Neural cell (in vitro differentiated cells): ENCODE measurements at regions not wholly inside any gene's neighbourhood (a gene's known extent, or its start where the extent isn't known, plus 50 kb on each side); places are given as distances from the start of the nearest gene placed in this dataset.
A peak's percentile ranks its signal among the peaks of the same experiment; 100 is the strongest.

ENCODE experiments used
- H2AFZ ChIP-seq: fragments of 200-600, 300-800 bp; sonication (generic), shearing (Covaris generic); 2 replicates; pipeline ENCODE4 v1.6.0; 2014; ENCODE audit warnings: low read depth, mild to moderate bottlenecking, antibody characterized with exemption, low read length, moderate library complexity
- H3F3A ChIP-seq: fragments of 200-600 bp; shearing (Covaris generic); 2 replicates; pipeline ENCODE4 v1.6.1; 2016; ENCODE audit warnings: mild to moderate bottlenecking, moderate library complexity, mixed read lengths, antibody characterized with exemption, low read length; ENCODE audit not compliant: insufficient read depth, poor library complexity, severe bottlenecking
- H3K27ac ChIP-seq: fragments of 200-600, 300-800 bp; sonication (generic), shearing (Covaris generic); 2 replicates; pipeline ENCODE4 v1.5.1; 2014; ENCODE audit warnings: mild to moderate bottlenecking, low read length, moderate library complexity
- H3K27me3 ChIP-seq: fragments of 300-800, 200-600 bp; sonication (generic), shearing (Covaris generic); 2 replicates; pipeline ENCODE4 v1.6.0; 2014; ENCODE audit warnings: mild to moderate bottlenecking, low read depth, low read length, moderate library complexity; ENCODE audit not compliant: insufficient read depth
- H3K36me3 ChIP-seq: fragments of 300-800, 200-600 bp; sonication (generic), shearing (Covaris generic); 2 replicates; pipeline ENCODE4 v1.5.1; 2014; ENCODE audit warnings: mild to moderate bottlenecking, antibody characterized with exemption, low read length, moderate library complexity; ENCODE audit not compliant: insufficient read depth
- H3K4me2 ChIP-seq: fragments of 300-800, 200-600 bp; sonication (generic), shearing (Covaris generic); 2 replicates; pipeline ENCODE4 v1.6.0; 2014; ENCODE audit warnings: mild to moderate bottlenecking, low read length
- H3K4me3 ChIP-seq: fragments of 300-800, 200-600 bp; sonication (generic), shearing (Covaris generic); 2 replicates; pipeline ENCODE4 v1.5.1; 2014; ENCODE audit warnings: mild to moderate bottlenecking, low read length, moderate library complexity
- H3K79me2 ChIP-seq: fragments of 200-600 bp; shearing (Covaris generic); replicated peaks from 2 replicates; pipeline ENCODE4 v1.6.0; 2014; ENCODE audit warnings: mild to moderate bottlenecking, low read length, moderate library complexity; ENCODE audit not compliant: insufficient read depth
- H3K9ac ChIP-seq: fragments of 300-800, 200-600 bp; sonication (generic), shearing (Covaris generic); 2 replicates; pipeline ENCODE4 v1.6.1; 2016; ENCODE audit warnings: mild to moderate bottlenecking, low read length, mixed read lengths
- H3K9me2 ChIP-seq: fragments of 200-600 bp; shearing (Covaris generic); 2 replicates; pipeline ENCODE4 v1.6.1; 2016; ENCODE audit warnings: mild to moderate bottlenecking, low read length, mixed read lengths; ENCODE audit not compliant: insufficient read depth
- H3K9me3 ChIP-seq: fragments of 200-600, 300-800 bp; sonication (generic), shearing (Covaris generic); 2 replicates; pipeline ENCODE4 v1.6.1; 2016; ENCODE audit warnings: mild to moderate bottlenecking, mixed run types, low read length, moderate library complexity, mixed read lengths
- H4K20me1 ChIP-seq: fragments of 200-600 bp; shearing (Covaris generic); 2 replicates; pipeline ENCODE4 v1.6.1; 2016; ENCODE audit warnings: mild to moderate bottlenecking, mixed run types; ENCODE audit not compliant: insufficient read depth
- EP300 ChIP-seq: fragments of 450-650 bp; conservative IDR thresholded peaks from 2 replicates; pipeline ENCODE4 v1.6.1; 2014; ENCODE audit warnings: antibody characterized with exemption, mild to moderate bottlenecking, moderate library complexity; ENCODE audit not compliant: poor library complexity, severe bottlenecking
- EZH2 ChIP-seq: fragments of 200-600, 300-800 bp; shearing (Covaris generic), sonication (generic); IDR thresholded peaks from 2 replicates; pipeline ENCODE4 v1.6.1; 2014; ENCODE audit warnings: antibody characterized with exemption, low read length, borderline replicate concordance, mild to moderate bottlenecking; ENCODE audit not compliant: insufficient read depth, poor library complexity, severe bottlenecking
- MXI1 ChIP-seq: fragments of 450-650 bp; conservative IDR thresholded peaks from 2 replicates; pipeline ENCODE4 v1.6.1; 2014; ENCODE audit warnings: antibody characterized with exemption, mild to moderate bottlenecking; ENCODE audit not compliant: poor library complexity, severe bottlenecking
- POLR2AphosphoS5 ChIP-seq: IDR thresholded peaks from 2 replicates; pipeline ENCODE4 v1.6.1; 2012
- RAD21 ChIP-seq: fragments of 450-650 bp; conservative IDR thresholded peaks from 2 replicates; pipeline ENCODE4 v1.6.1; 2014; ENCODE audit warnings: antibody characterized with exemption, mild to moderate bottlenecking, moderate library complexity
- SMC3 ChIP-seq: fragments of 450-650 bp; conservative IDR thresholded peaks from 2 replicates; pipeline ENCODE4 v1.6.1; 2014; ENCODE audit warnings: antibody characterized with exemption, mild to moderate bottlenecking, moderate library complexity; ENCODE audit not compliant: poor library complexity
- TAF1 ChIP-seq: IDR thresholded peaks from 2 replicates; pipeline ENCODE4 v1.6.1; 2012; ENCODE audit warnings: low read depth
- TF ChIP-seq, protein P1 (sequence below): IDR thresholded peaks from 2 replicates; pipeline ENCODE4 v1.6.1; 2012; ENCODE audit warnings: borderline replicate concordance
- TF ChIP-seq, protein P2 (sequence below): fragments of 450-650 bp; IDR thresholded peaks from 2 replicates; pipeline ENCODE4 v1.5.1; 2014; ENCODE audit warnings: antibody characterized with exemption, mild to moderate bottlenecking, moderate library complexity; ENCODE audit not compliant: poor library complexity, severe bottlenecking

- no peaks in the 10 kb centered on the region for H3K36me3 ChIP-seq
- H3K27me3 ChIP-seq, result no peaks in the 10 kb centered on the region
- peak overlapping the region; percentile 7 for H3K27ac ChIP-seq
- no peaks in the 10 kb centered on the region for H3K9me3 ChIP-seq
- no peaks in the 10 kb centered on the region for H3K9me2 ChIP-seq
- no peak overlapping the region for H3K4me2 ChIP-seq
- no peaks in the 10 kb centered on the region for H3F3A ChIP-seq
- no peaks in the 10 kb centered on the region for H4K20me1 ChIP-seq
- H3K4me3 ChIP-seq, result no peak overlapping the region
- TF ChIP-seq MXI1 (no peak), EZH2 (no peak), TAF1 (no peak), SMC3 (no peak), EP300 (no peak), POLR2AphosphoS5 (no peak), RAD21 (no peak)
- TF ChIP-seq, protein P1, sequence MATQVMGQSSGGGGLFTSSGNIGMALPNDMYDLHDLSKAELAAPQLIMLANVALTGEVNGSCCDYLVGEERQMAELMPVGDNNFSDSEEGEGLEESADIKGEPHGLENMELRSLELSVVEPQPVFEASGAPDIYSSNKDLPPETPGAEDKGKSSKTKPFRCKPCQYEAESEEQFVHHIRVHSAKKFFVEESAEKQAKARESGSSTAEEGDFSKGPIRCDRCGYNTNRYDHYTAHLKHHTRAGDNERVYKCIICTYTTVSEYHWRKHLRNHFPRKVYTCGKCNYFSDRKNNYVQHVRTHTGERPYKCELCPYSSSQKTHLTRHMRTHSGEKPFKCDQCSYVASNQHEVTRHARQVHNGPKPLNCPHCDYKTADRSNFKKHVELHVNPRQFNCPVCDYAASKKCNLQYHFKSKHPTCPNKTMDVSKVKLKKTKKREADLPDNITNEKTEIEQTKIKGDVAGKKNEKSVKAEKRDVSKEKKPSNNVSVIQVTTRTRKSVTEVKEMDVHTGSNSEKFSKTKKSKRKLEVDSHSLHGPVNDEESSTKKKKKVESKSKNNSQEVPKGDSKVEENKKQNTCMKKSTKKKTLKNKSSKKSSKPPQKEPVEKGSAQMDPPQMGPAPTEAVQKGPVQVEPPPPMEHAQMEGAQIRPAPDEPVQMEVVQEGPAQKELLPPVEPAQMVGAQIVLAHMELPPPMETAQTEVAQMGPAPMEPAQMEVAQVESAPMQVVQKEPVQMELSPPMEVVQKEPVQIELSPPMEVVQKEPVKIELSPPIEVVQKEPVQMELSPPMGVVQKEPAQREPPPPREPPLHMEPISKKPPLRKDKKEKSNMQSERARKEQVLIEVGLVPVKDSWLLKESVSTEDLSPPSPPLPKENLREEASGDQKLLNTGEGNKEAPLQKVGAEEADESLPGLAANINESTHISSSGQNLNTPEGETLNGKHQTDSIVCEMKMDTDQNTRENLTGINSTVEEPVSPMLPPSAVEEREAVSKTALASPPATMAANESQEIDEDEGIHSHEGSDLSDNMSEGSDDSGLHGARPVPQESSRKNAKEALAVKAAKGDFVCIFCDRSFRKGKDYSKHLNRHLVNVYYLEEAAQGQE, result no peak
- TF ChIP-seq, protein P2, sequence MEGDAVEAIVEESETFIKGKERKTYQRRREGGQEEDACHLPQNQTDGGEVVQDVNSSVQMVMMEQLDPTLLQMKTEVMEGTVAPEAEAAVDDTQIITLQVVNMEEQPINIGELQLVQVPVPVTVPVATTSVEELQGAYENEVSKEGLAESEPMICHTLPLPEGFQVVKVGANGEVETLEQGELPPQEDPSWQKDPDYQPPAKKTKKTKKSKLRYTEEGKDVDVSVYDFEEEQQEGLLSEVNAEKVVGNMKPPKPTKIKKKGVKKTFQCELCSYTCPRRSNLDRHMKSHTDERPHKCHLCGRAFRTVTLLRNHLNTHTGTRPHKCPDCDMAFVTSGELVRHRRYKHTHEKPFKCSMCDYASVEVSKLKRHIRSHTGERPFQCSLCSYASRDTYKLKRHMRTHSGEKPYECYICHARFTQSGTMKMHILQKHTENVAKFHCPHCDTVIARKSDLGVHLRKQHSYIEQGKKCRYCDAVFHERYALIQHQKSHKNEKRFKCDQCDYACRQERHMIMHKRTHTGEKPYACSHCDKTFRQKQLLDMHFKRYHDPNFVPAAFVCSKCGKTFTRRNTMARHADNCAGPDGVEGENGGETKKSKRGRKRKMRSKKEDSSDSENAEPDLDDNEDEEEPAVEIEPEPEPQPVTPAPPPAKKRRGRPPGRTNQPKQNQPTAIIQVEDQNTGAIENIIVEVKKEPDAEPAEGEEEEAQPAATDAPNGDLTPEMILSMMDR, result no peak
- no peak overlapping the region for H3K9ac ChIP-seq
- no peaks in the 10 kb centered on the region for H3K79me2 ChIP-seq
- peak overlapping the region; percentile 1 for H2AFZ ChIP-seq
Measured at GRCh38 chr5:152511120-152511519, 106.0 kb upstream of the NMUR2 start.

DNA sequence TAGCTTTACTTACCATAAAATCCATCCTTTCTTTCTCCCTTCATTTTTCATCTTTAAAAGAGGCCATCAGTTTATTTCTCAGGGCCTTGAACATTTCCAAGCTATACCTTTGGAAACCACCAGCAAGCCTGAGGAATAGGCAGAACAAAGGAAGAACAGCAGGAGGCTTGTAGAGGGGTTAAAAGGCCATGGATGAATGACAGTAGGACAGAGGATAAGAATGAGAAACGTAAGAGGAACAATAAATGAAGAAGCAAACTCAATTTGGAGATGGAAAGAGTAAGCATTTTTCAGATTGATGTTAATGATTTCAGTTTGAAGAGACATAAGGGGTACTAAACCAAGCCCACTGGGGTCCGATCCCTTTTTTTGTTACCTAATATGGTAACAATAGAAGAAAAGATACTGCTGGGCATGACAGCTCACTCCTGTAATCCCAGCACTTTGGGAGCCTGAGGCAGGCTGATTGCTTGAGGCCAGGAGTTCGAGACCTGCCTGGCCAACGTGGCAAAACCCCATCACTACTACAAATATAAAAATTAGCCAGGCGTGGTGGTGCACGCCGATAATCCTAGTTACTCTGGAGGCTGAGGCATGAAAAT, 106.6 kb upstream of the NMUR2 start:
- H3K4me2 ChIP-seq, result no peak overlapping the region
- no peak overlapping the region for H3K4me3 ChIP-seq
- no peaks in the 10 kb centered on the region for H3K9me2 ChIP-seq
- no peaks in the 10 kb centered on the region for H3K27me3 ChIP-seq
- no peaks in the 10 kb centered on the region for H3K9me3 ChIP-seq
- H3K79me2 ChIP-seq, result no peaks in the 10 kb centered on the region
- no peaks in the 10 kb centered on the region for H3F3A ChIP-seq
- H3K27ac ChIP-seq, result peak overlapping the region; percentile 7
- TF ChIP-seq EZH2, result no peak
- TF ChIP-seq, protein P1, result no peak
- TF ChIP-seq RAD21, result no peak
- TF ChIP-seq, protein P2, result no peak
- TF ChIP-seq POLR2AphosphoS5, result no peak
- no peak for TF ChIP-seq SMC3
- TF ChIP-seq MXI1, result no peak
- no peak for TF ChIP-seq EP300
- TF ChIP-seq TAF1, result no peak
- H3K36me3 ChIP-seq, result no peaks in the 10 kb centered on the region
- H4K20me1 ChIP-seq, result no peaks in the 10 kb centered on the region
- H2AFZ ChIP-seq, result peak overlapping the region; percentile 1
- no peak overlapping the region for H3K9ac ChIP-seq
